HepG2 (cell line): ENCODE measurements at regions not wholly inside any gene's neighbourhood (a gene's known extent, or its start where the extent isn't known, plus 50 kb on each side); places are given as distances from the start of the nearest gene placed in this dataset.

ENCODE experiments used
- ATAC-seq: fragments of 200-7000 bp; cut with Tn5 transposase; 3 replicates; pipeline ENCODE4 v1.9.1; 2020; ENCODE audit warnings: mild to moderate bottlenecking, moderate library complexity
- BruUV-seq: library from RNA; stranded (reverse); fragments of 400-500 nt; replicated peaks from 2 replicates; lab custom pipeline; 2021; lab: Mats Ljungman, UMichigan
- CTCF ChIA-PET: fragments of 300-600 bp; formaldehyde crosslinking; extraction: SDS; loops from one replicate; lab custom pipeline; 2021; ENCODE audit warnings: low total read pairs, inconsistent platforms, low intra/inter-chr PET ratio; lab: Yijun Ruan, JAX
- POLR2A ChIA-PET: fragments of 350-600 bp; sonication (Branson Sonifier 250); formaldehyde crosslinking; loops from one replicate; lab custom pipeline; 2020; ENCODE audit warnings: antibody characterized with exemption, inconsistent platforms; lab: Yijun Ruan, JAX
- DNase-seq: peaks from one replicate; pipeline ENCODE4 v3.0.0-alpha.2; 2015; ENCODE audit warnings: low spot score
- FAIRE-seq: peaks from 3 replicates; lab custom pipeline; 2011; peaks lifted over from hg19 to GRCh38; lab: Jason Lieb, UNC
- H2AFZ ChIP-seq: one replicate; pipeline ENCODE4 v1.6.1; 2011; ENCODE audit warnings: low read length, inconsistent platforms
- H3K27ac ChIP-seq: fragments of 300-600 bp; 3 replicates; pipeline ENCODE4 v1.8.0; 2011; ENCODE audit warnings: mixed run types, mild to moderate bottlenecking, mixed read lengths, low read length, inconsistent platforms; ENCODE audit not compliant: insufficient read depth; ENCODE audit errors: extremely low read length
- H3K27me3 ChIP-seq, 2 experiments: fragments of 200-600 bp in 1 of 2; 2 replicates in 1 of 2; 3 replicates in 1 of 2; pipeline versions ENCODE4 v1.6.0 to v1.8.0; 2011; ENCODE audit warnings: low read length in 2 of 2, mild to moderate bottlenecking in 2 of 2, moderate library complexity in 2 of 2, inconsistent platforms in 1 of 2; ENCODE audit not compliant: insufficient read depth in 2 of 2, control insufficient read depth in 1 of 2
- H3K36me3 ChIP-seq, 2 experiments: fragments of 200-600 bp in 1 of 2; replicated peaks in 1 of 2; 2 replicates in 1 of 2; 3 replicates in 1 of 2; pipeline versions ENCODE4 v1.5.1 to v1.8.0; 2011; ENCODE audit warnings: low read length in 2 of 2, inconsistent platforms in 1 of 2; ENCODE audit not compliant: insufficient read depth in 2 of 2, control insufficient read depth in 1 of 2
- H3K4me1 ChIP-seq: 2 replicates; pipeline ENCODE4 v1.5.1; 2012; ENCODE audit warnings: low read length, inconsistent platforms; ENCODE audit not compliant: insufficient read depth
- H3K4me2 ChIP-seq: 2 replicates; pipeline ENCODE4 v1.6.0; 2011; ENCODE audit warnings: low read depth, low read length, inconsistent platforms
- H3K4me3 ChIP-seq, 3 experiments: fragments of 200-600 bp in 1 of 3; sonication (generic), shearing (Covaris generic) in 1 of 3; replicated peaks in 1 of 3; 2 replicates each; pipeline ENCODE4 v1.5.1; 2011 to 2016; ENCODE audit warnings: low read length in 3 of 3, inconsistent platforms in 2 of 3, low read depth in 2 of 3, mild to moderate bottlenecking in 2 of 3, control low read depth in 1 of 3, mixed read lengths in 1 of 3; ENCODE audit not compliant: insufficient read depth in 1 of 3
- H3K79me2 ChIP-seq: one replicate; pipeline ENCODE4 v1.6.1; 2011; ENCODE audit warnings: low read length, inconsistent platforms; ENCODE audit not compliant: insufficient read depth
- H3K9ac ChIP-seq: 2 replicates; pipeline ENCODE4 v1.6.0; 2011; ENCODE audit warnings: mild to moderate bottlenecking, low read depth, low read length, inconsistent platforms; ENCODE audit not compliant: insufficient read depth
- H3K9me3 ChIP-seq: 2 replicates; pipeline ENCODE4 v1.5.1; 2012; ENCODE audit warnings: mild to moderate bottlenecking, low read length
- H4K20me1 ChIP-seq: 2 replicates; pipeline ENCODE4 v1.6.0; 2011; ENCODE audit warnings: inconsistent platforms, mild to moderate bottlenecking, low read length, moderate library complexity; ENCODE audit not compliant: insufficient read depth
- GTF2F1 ChIP-seq: fragments of 150-350 bp; IDR thresholded peaks from 2 replicates; pipeline ENCODE4 v1.6.1; 2014; ENCODE audit warnings: low read length
- HNRNPK ChIP-seq: fragments of 200-400 bp; formaldehyde crosslinking; IDR thresholded peaks from 2 replicates; pipeline ENCODE4 v1.6.1; 2018; ENCODE audit warnings: low read length, low read depth, moderate library complexity, mild to moderate bottlenecking; ENCODE audit not compliant: poor library complexity, severe bottlenecking
- MAFG ChIP-seq: sonication (generic); formaldehyde crosslinking; IDR thresholded peaks from 2 replicates; pipeline ENCODE4 v1.5.1; 2020; ENCODE audit warnings: mild to moderate bottlenecking, missing genetic modification reagents
- NFYB ChIP-seq: sonication (generic); formaldehyde crosslinking; IDR thresholded peaks from 2 replicates; pipeline ENCODE4 v1.4.0; 2020; ENCODE audit warnings: missing genetic modification reagents
- ONECUT2 ChIP-seq: sonication (generic); formaldehyde crosslinking; IDR thresholded peaks from 2 replicates; pipeline ENCODE4 v1.4.0; 2020; ENCODE audit warnings: missing genetic modification reagents
- PATZ1 ChIP-seq: sonication (generic); formaldehyde crosslinking; IDR thresholded peaks from 2 replicates; pipeline ENCODE4 v1.4.0; 2020; ENCODE audit warnings: missing genetic modification reagents
- POLR2AphosphoS2 ChIP-seq: IDR thresholded peaks from 2 replicates; pipeline ENCODE4 v1.6.1; 2011; ENCODE audit warnings: low read depth, low read length, improper control_type of control experiment
- YEATS2 ChIP-seq: sonication (generic); formaldehyde crosslinking; IDR thresholded peaks from 2 replicates; pipeline ENCODE4 v1.4.0; 2020; ENCODE audit warnings: missing genetic modification reagents, borderline replicate concordance
- ZBTB25 ChIP-seq: IDR thresholded peaks from 2 replicates; pipeline ENCODE4 v1.6.1; 2018; ENCODE audit warnings: missing genetic modification reagents
- ZBTB3 ChIP-seq: sonication (generic); formaldehyde crosslinking; IDR thresholded peaks from 2 replicates; pipeline ENCODE4 v1.4.0; 2020; ENCODE audit warnings: low read depth, mild to moderate bottlenecking, moderate library complexity, missing genetic modification reagents, borderline replicate concordance
- ZNF629 ChIP-seq: sonication (generic); formaldehyde crosslinking; conservative IDR thresholded peaks from 2 replicates; pipeline ENCODE4 v1.5.0; 2020; ENCODE audit warnings: missing genetic modification reagents
- ZSCAN31 ChIP-seq: sonication (generic); formaldehyde crosslinking; IDR thresholded peaks from 2 replicates; pipeline ENCODE4 v1.5.0; 2020; ENCODE audit warnings: low read depth, mild to moderate bottlenecking, missing genetic modification reagents
- WGBS: methylation state at CpG from one replicate; pipeline ENCODE4 v1.1.6; 2017; ENCODE audit warnings: low lambda C conversion rate; 5-methylcytosine and 5-hydroxymethylcytosine counted together
- in situ Hi-C: cut with HindIII; loops from 2 replicates; pipeline ENCODE4 v1.10.0; 2017; ENCODE audit warnings: low pct_unique_long_range_greater_than_20kb; ENCODE audit not compliant: extremely low pct_ligation_motif_present
- intact Hi-C: fragments of 100-400 bp; cut with micrococcal nuclease; formaldehyde crosslinking; loops from one replicate; pipeline ENCODE4 v1.10.0; 2022; ENCODE audit not compliant: unreplicated experiment
- TF ChIP-seq, protein P1 (sequence below): sonication (generic); formaldehyde crosslinking; IDR thresholded peaks from 2 replicates; pipeline ENCODE4 v1.5.0; 2020; ENCODE audit warnings: missing genetic modification reagents
- TF ChIP-seq, protein P2 (sequence below): IDR thresholded peaks from 2 replicates; pipeline ENCODE4 v1.6.1; 2016
- TF ChIP-seq, protein P3 (sequence below): sonication (generic); formaldehyde crosslinking; IDR thresholded peaks from 2 replicates; pipeline ENCODE4 v1.4.0; 2020; ENCODE audit warnings: low read depth, missing genetic modification reagents
- TF ChIP-seq, protein P4 (sequence below): sonication (generic); formaldehyde crosslinking; IDR thresholded peaks from 2 replicates; pipeline ENCODE4 v1.4.0; 2020; ENCODE audit warnings: missing genetic modification reagents; ENCODE audit errors: not compliant biosample characterization

DNA sequence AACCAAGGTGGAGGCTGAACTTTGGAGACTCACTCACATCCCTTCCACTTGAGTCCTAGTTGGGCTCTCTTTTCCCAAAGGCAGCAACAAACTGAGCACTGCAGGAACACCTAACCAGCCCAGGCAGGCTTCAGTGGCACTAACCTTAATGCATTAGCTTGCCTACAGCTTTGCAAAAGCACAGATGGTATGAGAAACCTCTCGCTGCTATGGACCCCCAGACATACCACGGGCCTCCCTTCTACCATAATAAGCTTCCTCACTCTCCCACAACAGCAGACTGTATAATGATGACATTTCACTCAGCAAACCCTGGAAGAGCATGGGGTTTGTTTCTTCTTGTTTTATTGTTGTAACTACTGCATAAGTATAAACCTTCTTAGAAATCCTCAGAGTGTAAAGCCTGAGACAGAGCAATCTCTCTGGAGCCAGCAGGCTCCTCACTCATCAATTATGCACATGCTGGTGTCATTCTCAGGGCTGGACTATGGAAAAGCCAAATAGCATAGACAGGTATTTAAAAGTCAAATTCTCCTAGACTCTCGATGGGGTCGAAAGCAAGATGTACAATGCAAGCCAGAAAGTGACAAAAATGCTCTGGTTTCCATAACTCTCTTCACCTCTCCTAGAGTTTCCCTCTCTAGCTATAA, 167.6 kb downstream of the NXPE2 start:
- WGBS = 0% methylated on average over 4 of the region's 4 CpGs
- H3K79me2 ChIP-seq = no peaks in the 10 kb centered on the region
- no peaks in the 10 kb centered on the region for H3K36me3 ChIP-seq
- DNase-seq (no peak), FAIRE-seq (no peak), ATAC-seq (no peak)
- BruUV-seq = no TSS peak
- ChIA-PET POLR2A (no interaction called here), CTCF (no interaction called here)
- H3K27me3 ChIP-seq = peaks cover 0 to 10% of the 10 kb centered on the region in 2 experiments; a peak in 3 of 5 replicates
- in situ Hi-C loops (no loop called here), intact Hi-C loops (no loop called here)
- H4K20me1 ChIP-seq = no peaks in the 10 kb centered on the region
- H2AFZ ChIP-seq = no peak overlapping the region
- H3K4me2 ChIP-seq = no peak overlapping the region
- TF ChIP-seq, protein P1, sequence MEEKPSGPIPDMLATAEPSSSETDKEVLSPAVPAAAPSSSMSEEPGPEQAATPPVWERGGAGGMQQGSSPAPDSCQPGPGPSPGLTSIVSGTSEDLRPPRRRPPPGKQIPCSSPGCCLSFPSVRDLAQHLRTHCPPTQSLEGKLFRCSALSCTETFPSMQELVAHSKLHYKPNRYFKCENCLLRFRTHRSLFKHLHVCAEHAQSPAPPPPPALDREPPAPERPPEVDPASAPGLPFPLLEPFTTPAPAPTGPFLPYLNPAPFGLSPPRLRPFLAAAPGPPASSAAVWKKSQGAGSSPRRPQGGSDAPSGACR = no peak
- TF ChIP-seq ZNF629 (no peak), ZBTB25 (no peak), POLR2AphosphoS2 (no peak), MAFG (CRISPR knock-in tag) (no peak), YEATS2 (CRISPR knock-in tag) (no peak), ZSCAN31 (CRISPR knock-in tag) (no peak), HNRNPK (no peak), ONECUT2 (CRISPR knock-in tag) (no peak), ZBTB3 (CRISPR knock-in tag) (no peak), NFYB (CRISPR knock-in tag) (no peak), GTF2F1 (no peak), PATZ1 (CRISPR knock-in tag) (no peak)
- TF ChIP-seq, protein P2, sequence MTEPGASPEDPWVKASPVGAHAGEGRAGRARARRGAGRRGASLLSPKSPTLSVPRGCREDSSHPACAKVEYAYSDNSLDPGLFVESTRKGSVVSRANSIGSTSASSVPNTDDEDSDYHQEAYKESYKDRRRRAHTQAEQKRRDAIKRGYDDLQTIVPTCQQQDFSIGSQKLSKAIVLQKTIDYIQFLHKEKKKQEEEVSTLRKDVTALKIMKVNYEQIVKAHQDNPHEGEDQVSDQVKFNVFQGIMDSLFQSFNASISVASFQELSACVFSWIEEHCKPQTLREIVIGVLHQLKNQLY (CRISPR knock-in tag) = no peak
- TF ChIP-seq, protein P3, sequence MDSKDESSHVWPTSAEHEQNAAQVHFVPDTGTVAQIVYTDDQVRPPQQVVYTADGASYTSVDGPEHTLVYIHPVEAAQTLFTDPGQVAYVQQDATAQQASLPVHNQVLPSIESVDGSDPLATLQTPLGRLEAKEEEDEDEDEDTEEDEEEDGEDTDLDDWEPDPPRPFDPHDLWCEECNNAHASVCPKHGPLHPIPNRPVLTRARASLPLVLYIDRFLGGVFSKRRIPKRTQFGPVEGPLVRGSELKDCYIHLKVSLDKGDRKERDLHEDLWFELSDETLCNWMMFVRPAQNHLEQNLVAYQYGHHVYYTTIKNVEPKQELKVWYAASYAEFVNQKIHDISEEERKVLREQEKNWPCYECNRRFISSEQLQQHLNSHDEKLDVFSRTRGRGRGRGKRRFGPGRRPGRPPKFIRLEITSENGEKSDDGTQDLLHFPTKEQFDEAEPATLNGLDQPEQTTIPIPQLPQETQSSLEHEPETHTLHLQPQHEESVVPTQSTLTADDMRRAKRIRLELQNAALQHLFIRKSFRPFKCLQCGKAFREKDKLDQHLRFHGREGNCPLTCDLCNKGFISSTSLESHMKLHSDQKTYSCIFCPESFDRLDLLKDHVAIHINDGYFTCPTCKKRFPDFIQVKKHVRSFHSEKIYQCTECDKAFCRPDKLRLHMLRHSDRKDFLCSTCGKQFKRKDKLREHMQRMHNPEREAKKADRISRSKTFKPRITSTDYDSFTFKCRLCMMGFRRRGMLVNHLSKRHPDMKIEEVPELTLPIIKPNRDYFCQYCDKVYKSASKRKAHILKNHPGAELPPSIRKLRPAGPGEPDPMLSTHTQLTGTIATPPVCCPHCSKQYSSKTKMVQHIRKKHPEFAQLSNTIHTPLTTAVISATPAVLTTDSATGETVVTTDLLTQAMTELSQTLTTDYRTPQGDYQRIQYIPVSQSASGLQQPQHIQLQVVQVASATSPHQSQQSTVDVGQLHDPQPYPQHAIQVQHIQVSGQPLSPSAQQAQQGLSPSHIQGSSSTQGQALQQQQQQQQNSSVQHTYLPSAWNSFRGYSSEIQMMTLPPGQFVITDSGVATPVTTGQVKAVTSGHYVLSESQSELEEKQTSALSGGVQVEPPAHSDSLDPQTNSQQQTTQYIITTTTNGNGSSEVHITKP (CRISPR knock-in tag) = no peak
- TF ChIP-seq, protein P4, sequence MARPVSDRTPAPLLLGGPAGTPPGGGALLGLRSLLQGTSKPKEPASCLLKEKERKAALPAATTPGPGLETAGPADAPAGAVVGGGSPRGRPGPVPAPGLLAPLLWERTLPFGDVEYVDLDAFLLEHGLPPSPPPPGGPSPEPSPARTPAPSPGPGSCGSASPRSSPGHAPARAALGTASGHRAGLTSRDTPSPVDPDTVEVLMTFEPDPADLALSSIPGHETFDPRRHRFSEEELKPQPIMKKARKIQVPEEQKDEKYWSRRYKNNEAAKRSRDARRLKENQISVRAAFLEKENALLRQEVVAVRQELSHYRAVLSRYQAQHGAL (CRISPR knock-in tag) = no peak
- no peaks in the 10 kb centered on the region for H3K9me3 ChIP-seq
- H3K4me1 ChIP-seq = no peaks in the 10 kb centered on the region
- no peak overlapping the region for H3K4me3 ChIP-seq
- no peak overlapping the region for H3K9ac ChIP-seq
- H3K27ac ChIP-seq = no peak overlapping the region
